ENCODE measurements at regions not wholly inside any gene's neighbourhood (a gene's known extent, or its start where the extent isn't known, plus 50 kb on each side); places are given as distances from the start of the nearest gene placed in this dataset.

DNA sequence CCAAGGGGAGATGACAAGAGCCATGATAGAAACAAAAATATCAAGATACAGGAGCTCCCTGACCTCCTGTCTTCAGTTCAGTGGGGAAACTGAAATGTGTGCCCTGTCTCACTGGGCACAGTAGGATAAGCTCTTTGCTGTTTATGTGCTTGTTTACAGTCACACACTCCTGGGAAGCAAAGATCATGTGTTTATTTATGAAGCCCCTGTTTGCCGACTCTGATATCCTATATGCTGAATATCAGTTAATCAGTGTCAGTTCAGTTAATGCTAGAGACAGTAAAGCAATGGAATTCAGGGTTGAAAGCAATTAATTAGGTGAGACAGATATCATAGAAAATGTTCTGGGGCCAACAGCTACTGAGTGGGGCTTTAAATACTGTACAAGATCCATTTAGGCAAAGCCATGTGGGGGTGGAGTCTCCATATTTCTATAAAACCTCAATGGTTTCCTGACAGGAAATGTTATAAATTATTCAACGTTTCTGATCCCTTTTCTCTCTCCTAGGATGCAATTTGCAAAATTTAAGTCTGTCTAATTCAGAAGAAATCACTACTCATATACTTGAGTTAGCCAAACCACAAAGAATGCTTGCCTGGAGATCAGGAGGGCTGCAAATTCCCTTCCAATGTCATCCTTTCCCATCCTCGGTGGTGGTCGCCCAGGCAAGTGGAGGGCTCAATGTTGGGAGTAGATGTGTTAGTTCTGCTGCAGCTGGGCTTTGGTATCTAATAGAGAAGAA is 551.3 kb downstream of the CMPK2 start:
- no peak for TF ChIP-seq CREB1 (IDR thresholded peaks at IDR 0.05)
- no peak for TF ChIP-seq SIRT6 (IDR thresholded peaks at IDR 0.05; ENCODE audit: low read length)
- no peak for TF ChIP-seq CTBP2 (IDR thresholded peaks at IDR 0.05; ENCODE audit: borderline replicate concordance, insufficient read depth, insufficient read length, low read length)
- TF ChIP-seq CBX5 (IDR thresholded peaks at IDR 0.05; ENCODE audit: low read depth, low read length): no peak
- Histone ChIP-seq H3K4me1 (replicated peaks in 1 of 4; ENCODE audit: control insufficient read depth in 3 of 4, insufficient read depth in 4 of 4, low read length in 3 of 4) (no peaks in the 10 kb centered on the region), H2BK12ac (ENCODE audit: low read depth, low read length) (no peak overlapping the region), H3K36me3 (ENCODE audit: control insufficient read depth in 2 of 4, insufficient read depth in 4 of 4, low read length in 3 of 4) (no peaks in the 10 kb centered on the region), H4K5ac (ENCODE audit: insufficient read length, low read depth, low read length) (no peak overlapping the region), H3K4me2 (ENCODE audit: insufficient read depth in 1 of 2, low read depth in 2 of 2, low read length in 2 of 2) (no peak overlapping the region), H3K4ac (replicated peaks; ENCODE audit: insufficient read length, low read depth, low read length) (no peak overlapping the region), H2BK15ac (ENCODE audit: low read length) (no peak overlapping the region), H2AK5ac (ENCODE audit: low read depth, low read length) (no peak overlapping the region), H3K18ac (ENCODE audit: extremely low read depth, low read length) (no peak overlapping the region), H3K79me1 (ENCODE audit: low read depth, low read length) (no peaks in the 10 kb centered on the region), H4K20me1 (replicated peaks in 1 of 2; ENCODE audit: control insufficient read depth in 1 of 2, insufficient read depth in 2 of 2, low read length in 2 of 2) (no peaks in the 10 kb centered on the region), H3K27me3 (replicated peaks in 1 of 4; ENCODE audit: control insufficient read depth in 3 of 4, extremely low read depth in 1 of 4, insufficient read depth in 3 of 4, low read length in 3 of 4) (no peaks in the 10 kb centered on the region), H2AFZ (ENCODE audit: low read length) (no peak overlapping the region), H3K27ac (ENCODE audit: low read depth, low read length) (no peak overlapping the region), H2BK120ac (replicated peaks; ENCODE audit: low read depth, low read length) (no peak overlapping the region), H3K4me3 (ENCODE audit: extremely low read depth in 1 of 4, insufficient read depth in 2 of 4, low read depth in 3 of 4, low read length in 4 of 4) (no peak overlapping the region), H2BK5ac (ENCODE audit: low read depth, low read length) (no peak overlapping the region), H3K56ac (replicated peaks; ENCODE audit: insufficient read length, low read depth, low read length) (no peak overlapping the region), H3K23me2 (ENCODE audit: low read depth, low read length) (no peaks in the 10 kb centered on the region), H3K9ac (replicated peaks in 1 of 4; ENCODE audit: extremely low read depth in 1 of 4, low read depth in 3 of 4, low read length in 3 of 4) (no peak overlapping the region), H4K91ac (replicated peaks; ENCODE audit: insufficient read length, low read length) (no peak overlapping the region), H3K23ac (ENCODE audit: insufficient read length) (no peak overlapping the region), H3K79me2 (ENCODE audit: control insufficient read depth in 1 of 2, insufficient read depth in 2 of 2, low read length in 2 of 2) (no peaks in the 10 kb centered on the region), H3K9me3 (ENCODE audit: insufficient read depth in 2 of 2, low read depth in 1 of 2, low read length in 1 of 2) (no peaks in the 10 kb centered on the region), H3K14ac (ENCODE audit: insufficient read length) (no peak overlapping the region), H4K8ac (ENCODE audit: extremely low read depth, insufficient read depth, low read length) (no peak overlapping the region), H2BK20ac (ENCODE audit: low read length) (no peak overlapping the region)
- ChIA-PET POLR2A (ENCODE audit: partially characterized antibody) (no interaction called here), CTCF (ENCODE audit: partially characterized antibody) (interaction anchor here (0.9 to 1.1 kb wide), 2 partner anchors 21 to 212 kb away, joined by 3 read pairs; no protein-coding TSS in a partner anchor)
- FAIRE-seq (no peak), DNase-seq (ENCODE audit: low read depth in 1 of 2, low spot score in 2 of 2) (no peak)
- 92% methylated on average over 4 of the region's 4 CpGs; no CpG with 5 or more reads in 1 of the 2 experiments for WGBS, 2 experiments (ENCODE audit: extremely low coverage in 1 of 2, insufficient coverage in 1 of 2, insufficient read length in 1 of 2, insufficient replicate concordance in 2 of 2, low coverage in 1 of 2, low lambda C conversion rate in 2 of 2, missing lambda C conversion rate in 1 of 2)

Measured in H1 (cell line).